ENCODE measurements at regions not wholly inside any gene's neighbourhood (a gene's known extent, or its start where the extent isn't known, plus 50 kb on each side); places are given as distances from the start of the nearest gene placed in this dataset.

GRCh38 chr3:101096444-101096843 lies 103.2 kb upstream of the ABI3BP start:
- DNase-seq (ENCODE audit: low read depth), result no peak
- no peak overlapping the region for H3K4me3 ChIP-seq (ENCODE audit: low read length)
- no peak for TF ChIP-seq CTCF (conservative IDR thresholded peaks at IDR 0.05; ENCODE audit: low read length)

GRCh38 chr3:101095693-101096430 lies 102.6 kb upstream of the ABI3BP start:
- no peak for TF ChIP-seq CTCF (conservative IDR thresholded peaks at IDR 0.05; ENCODE audit: low read length)
- no peak overlapping the region for H3K4me3 ChIP-seq (ENCODE audit: low read length)
- peak; percentile 31 for DNase-seq (ENCODE audit: low read depth)

- TF ChIP-seq CTCF (conservative IDR thresholded peaks at IDR 0.05; ENCODE audit: low read length), result no peak
- no peak overlapping the region for H3K4me3 ChIP-seq (ENCODE audit: low read length)
- DNase-seq (ENCODE audit: low read depth), result no peak
Observed at GRCh38 chr3:101091489-101091888, 98.3 kb upstream of the ABI3BP start.

GRCh38 chr3:101085752-101086151 lies 92.5 kb upstream of the ABI3BP start:
- no peak for DNase-seq (ENCODE audit: low read depth)
- TF ChIP-seq CTCF (conservative IDR thresholded peaks at IDR 0.05; ENCODE audit: low read length), result no peak
- H3K4me3 ChIP-seq (ENCODE audit: low read length), result no peak overlapping the region

GRCh38 chr3:101084404-101084803 lies 91.2 kb upstream of the ABI3BP start:
- TF ChIP-seq CTCF (conservative IDR thresholded peaks at IDR 0.05; ENCODE audit: low read length), result no peak
- H3K4me3 ChIP-seq (ENCODE audit: low read length), result no peak overlapping the region
- DNase-seq (ENCODE audit: low read depth), result peak; percentile 30

- no peak for DNase-seq (ENCODE audit: low read depth)
- no peak for TF ChIP-seq CTCF (conservative IDR thresholded peaks at IDR 0.05; ENCODE audit: low read length)
Observed at GRCh38 chr3:101081999-101082398, 88.8 kb upstream of the ABI3BP start.

GRCh38 chr3:101081446-101081845 lies 88.2 kb upstream of the ABI3BP start:
- no peak overlapping the region for H3K4me3 ChIP-seq (ENCODE audit: low read length)

More at GRCh38 chr3:101081999-101082398, 88.8 kb upstream of the ABI3BP start:
- no peak overlapping the region for H3K4me3 ChIP-seq (ENCODE audit: low read length)

More at GRCh38 chr3:101081446-101081845, 88.2 kb upstream of the ABI3BP start:
- DNase-seq (ENCODE audit: low read depth), result no peak
- no peak for TF ChIP-seq CTCF (conservative IDR thresholded peaks at IDR 0.05; ENCODE audit: low read length)

Measured in AG10803 (cell line).